DMS153 treated with DMSO at 0.1 percent for 48 hours (cell line): ENCODE measurements at regions not wholly inside any gene's neighbourhood (a gene's known extent, or its start where the extent isn't known, plus 50 kb on each side); places are given as distances from the start of the nearest gene placed in this dataset.
"Not testable (repeated sequence)": the region's sequence is repeated elsewhere in the genome, so short reads cannot be mapped to it uniquely, and the experiment has no call there.

Source experiments
- DNase-seq: peaks from one replicate; lab custom pipeline; 2025; ENCODE audit not compliant: unreplicated experiment; lab: John Stamatoyannopoulos, UW

- DNase-seq = no peak
These were observed 50.2 kb upstream of the THSD7B start for GRCh38 chr2:136715146-136715545.

- no peak for DNase-seq
These were observed 50.8 kb upstream of the THSD7B start for GRCh38 chr2:136714452-136714951.

DNA sequence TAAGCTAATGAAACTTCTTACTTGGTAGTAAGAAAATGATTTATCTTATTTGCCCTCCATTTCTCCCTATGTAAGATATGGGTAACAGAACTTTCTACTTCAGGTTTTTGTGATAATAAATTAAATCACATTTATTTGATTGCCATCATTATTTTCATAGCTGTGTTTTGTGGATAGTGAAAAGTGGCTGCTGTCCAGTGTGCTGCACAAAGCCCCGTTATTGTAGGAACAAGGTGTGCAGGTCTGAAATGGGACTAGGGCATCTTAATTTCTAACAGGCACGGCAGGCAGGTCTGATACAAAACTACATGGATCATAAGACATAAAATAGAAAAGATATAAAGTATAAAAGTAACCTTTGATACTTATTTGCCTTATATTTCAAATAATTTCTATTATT lies 51.6 kb upstream of the THSD7B start:
- DNase-seq = no peak

GRCh38 chr2:136705336-136705735 lies 60.0 kb upstream of the THSD7B start:
- DNase-seq = no peak

GRCh38 chr2:136703214-136703613 lies 62.1 kb upstream of the THSD7B start:
- DNase-seq = no peak

DNA sequence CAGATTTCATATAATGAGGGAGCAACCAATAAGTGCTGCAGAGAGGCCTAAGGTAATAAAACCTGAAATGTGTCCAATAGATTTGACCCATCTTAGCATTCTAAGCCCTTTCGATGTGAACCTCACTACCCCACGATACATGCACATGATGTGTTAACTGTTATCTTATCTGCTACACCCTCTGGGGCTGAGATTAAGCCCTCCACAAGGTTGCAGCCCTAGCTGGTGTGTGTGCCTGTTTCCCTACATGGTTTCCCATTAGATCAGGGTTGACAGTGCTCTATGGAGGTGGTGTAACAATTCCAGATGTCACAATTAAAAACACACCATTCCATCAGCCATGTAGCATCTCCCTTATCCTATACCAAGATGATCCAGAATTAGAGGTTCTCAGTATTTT lies 68.9 kb upstream of the THSD7B start:
- no peak for DNase-seq

DNA sequence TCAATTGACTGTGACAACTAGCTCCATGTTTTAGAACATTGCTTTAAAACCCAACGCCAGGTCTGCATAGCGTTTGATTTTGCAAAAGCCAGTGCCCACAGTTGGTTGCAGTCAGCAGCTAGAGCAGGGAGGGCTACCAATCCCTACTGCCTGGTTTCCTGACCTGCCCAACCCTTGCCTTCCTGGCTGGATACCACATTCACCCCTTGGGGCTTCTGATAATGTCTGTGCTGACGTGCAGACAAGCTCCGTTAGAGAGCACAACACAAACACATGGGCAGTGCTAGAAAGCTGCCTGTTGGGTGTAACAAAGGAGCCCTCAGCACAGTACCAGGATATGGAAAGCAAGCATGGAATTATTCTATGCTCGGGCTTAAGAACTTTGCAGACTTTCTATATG lies 71.4 kb upstream of the THSD7B start:
- no peak for DNase-seq

- not testable (repeated sequence) for DNase-seq
These were observed 85.3 kb upstream of the THSD7B start for GRCh38 chr2:136680079-136680478.

DNA sequence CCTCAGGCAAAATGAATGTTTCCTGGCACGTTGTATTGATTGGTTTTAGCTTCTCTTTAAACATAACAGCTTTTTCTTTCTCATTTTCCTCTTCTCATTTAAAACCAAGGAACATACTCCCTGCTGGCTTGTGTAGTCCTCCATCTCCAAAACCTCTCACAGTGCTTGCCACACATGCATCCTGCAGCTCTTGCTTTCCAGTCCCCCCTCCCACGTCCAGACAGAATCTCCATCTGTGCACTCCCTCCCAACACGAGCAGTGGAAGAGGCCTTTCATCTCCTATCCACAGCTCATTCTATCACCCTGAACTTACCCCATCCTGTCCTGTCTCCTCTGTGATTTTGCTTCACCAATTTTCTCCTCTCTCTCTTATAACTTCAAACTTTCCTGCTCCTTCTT lies 99.6 kb upstream of the THSD7B start:
- no peak for DNase-seq

- DNase-seq = no peak
These were observed 100.5 kb upstream of the THSD7B start for GRCh38 chr2:136664713-136665405.

DNA sequence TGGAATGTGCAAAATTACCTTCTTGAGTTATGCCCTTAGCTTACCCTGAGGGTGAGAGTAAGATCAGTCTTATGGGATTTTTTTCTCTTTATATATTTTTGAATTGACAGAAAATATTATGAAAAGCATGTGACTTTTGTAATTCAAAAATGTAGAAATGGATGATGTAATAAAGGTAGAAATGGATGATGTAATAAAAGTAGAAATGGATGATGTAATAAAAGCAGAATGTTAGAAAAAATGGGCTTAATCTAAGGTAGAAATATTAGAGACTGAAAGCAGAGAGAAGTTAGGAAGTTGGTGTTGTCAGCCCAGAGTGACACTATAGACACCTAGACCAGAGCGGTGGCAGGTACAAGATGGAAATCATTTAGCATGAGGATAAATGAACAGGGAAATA lies 107.1 kb upstream of the THSD7B start:
- no peak for DNase-seq

DNA sequence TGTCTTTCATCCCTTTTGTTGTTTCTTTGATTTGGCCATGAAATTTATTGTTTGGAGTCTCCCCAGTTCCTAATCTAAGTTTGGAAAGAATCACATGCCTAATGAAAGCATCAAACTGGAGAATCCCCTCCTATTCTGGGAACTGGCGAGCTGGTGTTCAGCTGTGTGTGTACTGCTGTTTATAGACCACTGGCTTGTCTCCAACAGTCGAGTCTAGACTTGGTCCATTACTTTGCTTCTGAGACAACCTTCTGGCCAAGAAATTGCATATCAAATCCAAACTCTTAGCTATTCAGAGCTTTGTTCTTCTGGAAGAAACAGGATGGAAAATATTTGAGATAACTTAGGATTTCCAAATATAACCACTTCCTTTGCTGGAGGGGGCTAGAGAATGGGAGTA lies 111.5 kb upstream of the THSD7B start:
- DNase-seq = no peak

DNA sequence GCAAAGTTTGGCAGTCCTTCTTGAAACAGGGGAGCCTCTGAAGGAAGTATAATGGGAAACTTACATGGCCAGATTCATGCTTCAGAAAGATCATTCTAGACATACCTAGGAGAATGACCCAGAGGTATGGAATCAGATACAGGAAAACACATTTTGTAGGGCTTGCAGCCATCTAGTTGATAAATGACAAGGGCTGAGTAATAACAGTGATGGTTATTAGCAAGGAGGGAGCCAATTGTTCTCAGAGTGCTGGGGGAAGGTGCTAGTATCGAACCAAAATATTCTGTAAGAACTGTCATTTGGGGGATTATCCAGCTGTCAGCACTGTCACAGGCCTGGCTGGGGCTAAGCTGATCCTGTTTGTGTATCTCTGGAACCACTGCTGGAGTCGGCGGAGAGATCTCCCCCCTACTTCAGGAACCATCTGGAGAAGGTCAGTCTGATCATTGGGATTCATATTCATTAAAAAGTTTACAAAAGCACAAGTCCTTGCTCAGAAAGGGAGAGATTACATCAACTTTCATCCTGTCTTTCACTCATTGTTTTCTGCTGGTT lies 113.8 kb upstream of the THSD7B start:
- no peak for DNase-seq

GRCh38 chr2:136647039-136647438 lies 118.3 kb upstream of the THSD7B start:
- no peak for DNase-seq

GRCh38 chr2:136645236-136645828 lies 120.0 kb upstream of the THSD7B start:
- DNase-seq = no peak

DNA sequence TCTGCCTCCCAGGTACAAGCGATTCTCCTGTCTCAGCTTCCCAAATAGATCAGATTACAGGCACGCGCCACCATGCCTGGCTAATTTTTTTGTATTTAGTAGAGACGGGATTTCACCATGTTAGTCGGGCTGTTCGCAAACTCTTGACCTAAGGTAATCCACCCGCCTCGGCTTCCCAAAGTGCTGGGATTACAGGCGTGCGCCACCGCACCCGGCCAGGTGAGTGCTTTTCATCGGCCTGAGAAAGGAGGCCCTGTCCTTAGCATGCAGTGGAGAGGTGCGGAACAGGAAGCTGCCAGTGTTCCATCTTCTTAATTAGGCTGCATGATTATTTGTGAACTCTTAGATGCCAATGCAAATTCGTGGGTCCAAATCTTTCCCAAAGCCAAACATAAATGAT lies 125.7 kb upstream of the THSD7B start:
- DNase-seq = no peak

DNA sequence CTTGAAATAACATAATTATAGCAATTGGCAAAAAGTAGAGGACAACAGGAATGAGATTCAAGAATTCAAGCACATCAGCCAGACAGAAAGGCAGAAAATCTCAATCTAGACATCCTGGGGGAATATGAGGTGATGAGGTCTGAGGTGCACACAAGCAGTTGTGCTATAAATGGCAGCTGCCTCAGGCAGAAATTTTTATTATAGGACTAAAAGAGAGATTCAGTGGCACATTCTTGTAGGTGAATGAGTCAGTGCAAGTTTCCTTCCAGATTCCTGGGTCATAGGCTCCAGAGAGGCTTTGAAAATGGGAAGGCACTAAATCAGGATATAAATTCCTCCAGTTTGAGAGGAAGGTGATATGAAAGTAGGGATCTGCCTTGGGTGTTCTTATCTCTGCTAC lies 127.2 kb upstream of the THSD7B start:
- no peak for DNase-seq

GRCh38 chr2:136637402-136637801 lies 127.9 kb upstream of the THSD7B start:
- no peak for DNase-seq

DNA sequence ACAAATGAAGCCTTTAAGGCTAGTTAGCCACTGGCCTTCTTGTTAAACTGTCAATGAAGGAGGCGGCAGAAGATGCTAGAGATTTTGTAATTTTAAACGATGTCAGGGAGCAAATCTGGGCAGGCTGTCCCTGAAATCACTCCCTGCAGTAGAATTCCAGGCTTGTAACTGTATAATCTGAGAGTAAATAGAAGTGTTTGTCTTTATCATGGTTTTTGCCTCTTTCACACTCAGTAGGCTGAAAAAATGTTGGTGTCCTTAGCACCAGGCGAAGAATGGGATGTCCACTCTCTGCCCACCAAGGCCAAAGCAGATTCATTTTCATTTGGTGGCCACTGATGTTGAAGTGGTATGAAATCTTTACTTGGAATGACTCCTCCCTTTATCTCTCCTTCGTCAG lies 136.9 kb upstream of the THSD7B start:
- DNase-seq = no peak

GRCh38 chr2:136613096-136613495 lies 152.2 kb upstream of the THSD7B start:
- no peak for DNase-seq

GRCh38 chr2:136612079-136612478 lies 153.3 kb upstream of the THSD7B start:
- no peak for DNase-seq

- no peak for DNase-seq
These were observed 153.9 kb upstream of the THSD7B start for GRCh38 chr2:136611451-136611850.
